ENCODE measurements at regions not wholly inside any gene's neighbourhood (a gene's known extent, or its start where the extent isn't known, plus 50 kb on each side); places are given as distances from the start of the nearest gene placed in this dataset.

GRCh38 chr1:79791488-79792218 lies 785.1 kb upstream of the ADGRL4 start:
- TF ChIP-seq USF1 (IDR thresholded peaks at IDR 0.05) (no peak), EP300 (IDR thresholded peaks at IDR 0.05; ENCODE audit: borderline replicate concordance) (no peak), CEBPB (IDR thresholded peaks at IDR 0.05) (no peak), CREB1 (IDR thresholded peaks at IDR 0.05; ENCODE audit: low read depth) (no peak), TAF1 (IDR thresholded peaks at IDR 0.05; ENCODE audit: low read depth) (no peak), RAD21 (IDR thresholded peaks at IDR 0.05; ENCODE audit: low read depth) (no peak), TCF12 (IDR thresholded peaks at IDR 0.05; ENCODE audit: low read depth) (no peak), ZBTB7A (IDR thresholded peaks at IDR 0.05; ENCODE audit: low read depth) (no peak), FOXM1 (IDR thresholded peaks at IDR 0.05; ENCODE audit: borderline replicate concordance, low read depth) (no peak)

- no peak for TF ChIP-seq RAD21 (IDR thresholded peaks at IDR 0.05; ENCODE audit: low read depth)
- TF ChIP-seq MAX (IDR thresholded peaks at IDR 0.05), result no peak
- TF ChIP-seq CREB1 (IDR thresholded peaks at IDR 0.05; ENCODE audit: low read depth), result no peak
- no peak for TF ChIP-seq EP300 (IDR thresholded peaks at IDR 0.05; ENCODE audit: borderline replicate concordance)
- no peak for TF ChIP-seq NFIC (IDR thresholded peaks at IDR 0.05)
These were observed 784.4 kb upstream of the ADGRL4 start for GRCh38 chr1:79790950-79791349.

- TF ChIP-seq TCF12 (IDR thresholded peaks at IDR 0.05; ENCODE audit: low read depth) (no peak), TEAD4 (IDR thresholded peaks at IDR 0.05) (no peak), NFIC (IDR thresholded peaks at IDR 0.05) (no peak), CEBPB (IDR thresholded peaks at IDR 0.05) (no peak), USF1 (IDR thresholded peaks at IDR 0.05) (no peak), YY1 (IDR thresholded peaks at IDR 0.05; ENCODE audit: low read depth) (no peak), EP300 (IDR thresholded peaks at IDR 0.05; ENCODE audit: borderline replicate concordance) (no peak)
These were observed 781.1 kb upstream of the ADGRL4 start for GRCh38 chr1:79787631-79788030.

- TF ChIP-seq NFIC (IDR thresholded peaks at IDR 0.05) (no peak), USF1 (IDR thresholded peaks at IDR 0.05) (no peak), FOXM1 (IDR thresholded peaks at IDR 0.05; ENCODE audit: borderline replicate concordance, low read depth) (no peak), REST (IDR thresholded peaks at IDR 0.05; ENCODE audit: low read depth) (no peak), CEBPB (IDR thresholded peaks at IDR 0.05) (no peak), CREB1 (IDR thresholded peaks at IDR 0.05; ENCODE audit: low read depth) (no peak), MAX (IDR thresholded peaks at IDR 0.05) (no peak), EGR1 (IDR thresholded peaks at IDR 0.05) (no peak), RAD21 (IDR thresholded peaks at IDR 0.05; ENCODE audit: low read depth) (no peak), TCF12 (IDR thresholded peaks at IDR 0.05; ENCODE audit: low read depth) (no peak)
These were observed 779.4 kb upstream of the ADGRL4 start for GRCh38 chr1:79785964-79786363.

GRCh38 chr1:79785561-79785960 lies 779.0 kb upstream of the ADGRL4 start:
- TF ChIP-seq CREB1 (IDR thresholded peaks at IDR 0.05; ENCODE audit: low read depth) (no peak), YY1 (IDR thresholded peaks at IDR 0.05; ENCODE audit: low read depth) (no peak), ZBTB7A (IDR thresholded peaks at IDR 0.05; ENCODE audit: low read depth) (no peak), NFIC (IDR thresholded peaks at IDR 0.05) (no peak), USF1 (IDR thresholded peaks at IDR 0.05) (no peak), REST (IDR thresholded peaks at IDR 0.05; ENCODE audit: low read depth) (no peak), EP300 (IDR thresholded peaks at IDR 0.05; ENCODE audit: borderline replicate concordance) (no peak), CEBPB (IDR thresholded peaks at IDR 0.05) (no peak), TEAD4 (IDR thresholded peaks at IDR 0.05) (no peak), MAX (IDR thresholded peaks at IDR 0.05) (no peak), TCF12 (IDR thresholded peaks at IDR 0.05; ENCODE audit: low read depth) (no peak), TAF1 (IDR thresholded peaks at IDR 0.05; ENCODE audit: low read depth) (no peak), RAD21 (IDR thresholded peaks at IDR 0.05; ENCODE audit: low read depth) (no peak)
